Kidney epithelial cell (primary cell): ENCODE measurements at regions not wholly inside any gene's neighbourhood (a gene's known extent, or its start where the extent isn't known, plus 50 kb on each side); places are given as distances from the start of the nearest gene placed in this dataset.

Source experiments
- DNase-seq: peaks from one replicate; pipeline ENCODE4 v3.0.0-alpha.2; 2010; ENCODE audit warnings: low read depth
- H3K27me3 ChIP-seq: 2 replicates; pipeline ENCODE4 v1.6.0; 2011; ENCODE audit warnings: low read length; ENCODE audit not compliant: control insufficient read depth, insufficient read depth
- H3K36me3 ChIP-seq: 2 replicates; pipeline ENCODE4 v1.5.1; 2011; ENCODE audit warnings: low read length; ENCODE audit not compliant: control insufficient read depth, insufficient read depth
- H3K4me3 ChIP-seq: 2 replicates; pipeline ENCODE4 v1.5.1; 2011; ENCODE audit warnings: low read depth, mild to moderate bottlenecking, control low read depth, low read length
- CTCF ChIP-seq: IDR thresholded peaks from 2 replicates; pipeline ENCODE4 v1.5.1; 2011; ENCODE audit warnings: mild to moderate bottlenecking, moderate library complexity, low read length, control low read depth, inconsistent platforms; ENCODE audit not compliant: insufficient read depth, poor library complexity, severe bottlenecking

- no peaks in the 10 kb centered on the region for H3K36me3 ChIP-seq
- H3K4me3 ChIP-seq: no peak overlapping the region
- TF ChIP-seq CTCF: no peak
- DNase-seq: no peak
- no peaks in the 10 kb centered on the region for H3K27me3 ChIP-seq
Observed at GRCh38 chr21:25426580-25426979, 180.7 kb downstream of the MRPL39 start.

- H3K4me3 ChIP-seq: no peak overlapping the region
- TF ChIP-seq CTCF: no peak
- H3K36me3 ChIP-seq: no peaks in the 10 kb centered on the region
- no peaks in the 10 kb centered on the region for H3K27me3 ChIP-seq
- no peak for DNase-seq
Observed at GRCh38 chr21:25425156-25425555, 182.1 kb downstream of the MRPL39 start.

GRCh38 chr21:25424634-25425033 lies 182.6 kb downstream of the MRPL39 start:
- DNase-seq: no peak
- Histone ChIP-seq H3K36me3 (no peaks in the 10 kb centered on the region), H3K27me3 (no peaks in the 10 kb centered on the region), H3K4me3 (no peak overlapping the region)
- TF ChIP-seq CTCF: no peak

- H3K4me3 ChIP-seq: no peak overlapping the region
- no peaks in the 10 kb centered on the region for H3K27me3 ChIP-seq
- no peaks in the 10 kb centered on the region for H3K36me3 ChIP-seq
- no peak for TF ChIP-seq CTCF
- DNase-seq: no peak
Observed at GRCh38 chr21:25424048-25424447, 183.2 kb downstream of the MRPL39 start.

- Histone ChIP-seq H3K27me3 (no peaks in the 10 kb centered on the region), H3K4me3 (no peak overlapping the region), H3K36me3 (no peaks in the 10 kb centered on the region)
- no peak for DNase-seq
- TF ChIP-seq CTCF: no peak
Observed at GRCh38 chr21:25422610-25423608, 184.4 kb downstream of the MRPL39 start.
